ENCODE measurements at regions not wholly inside any gene's neighbourhood (a gene's known extent, or its start where the extent isn't known, plus 50 kb on each side); places are given as distances from the start of the nearest gene placed in this dataset.
"Not testable (repeated sequence)": the region's sequence is repeated elsewhere in the genome, so short reads cannot be mapped to it uniquely, and the experiment has no call there.

DNA sequence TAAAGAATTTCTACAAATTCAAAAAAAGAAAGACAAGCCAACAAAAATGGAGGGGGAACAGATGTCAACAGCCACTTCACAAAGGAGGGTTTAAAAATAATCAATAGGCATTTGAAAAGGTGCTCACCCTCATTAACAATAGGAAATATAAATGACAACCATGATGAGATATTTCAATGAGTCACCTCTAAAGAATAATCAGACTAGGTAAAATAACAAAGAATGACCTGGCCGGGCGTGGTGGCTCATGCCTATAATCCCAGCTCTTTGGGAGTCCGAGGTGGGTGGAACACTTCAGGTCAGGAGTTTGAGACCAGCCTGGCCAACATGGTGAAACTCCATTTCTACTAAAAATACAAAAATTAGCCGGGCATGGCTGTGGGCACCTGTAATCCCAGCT, 133.6 kb downstream of the KCNE4 start:
- Histone ChIP-seq H3K27me3 (no peaks in the 10 kb centered on the region), H3K36me3 (ENCODE audit: low read depth, missing control alignments) (no peaks in the 10 kb centered on the region), H3K9me3 (no peaks in the 10 kb centered on the region), H3K27ac (no peak overlapping the region), H3K4me1 (no peaks in the 10 kb centered on the region), H3K4me3 (no peak overlapping the region)
- 92 to 93% methylated on average over 4 of the region's 4 CpGs for WGBS, 2 donors
- TF ChIP-seq, protein P1, sequence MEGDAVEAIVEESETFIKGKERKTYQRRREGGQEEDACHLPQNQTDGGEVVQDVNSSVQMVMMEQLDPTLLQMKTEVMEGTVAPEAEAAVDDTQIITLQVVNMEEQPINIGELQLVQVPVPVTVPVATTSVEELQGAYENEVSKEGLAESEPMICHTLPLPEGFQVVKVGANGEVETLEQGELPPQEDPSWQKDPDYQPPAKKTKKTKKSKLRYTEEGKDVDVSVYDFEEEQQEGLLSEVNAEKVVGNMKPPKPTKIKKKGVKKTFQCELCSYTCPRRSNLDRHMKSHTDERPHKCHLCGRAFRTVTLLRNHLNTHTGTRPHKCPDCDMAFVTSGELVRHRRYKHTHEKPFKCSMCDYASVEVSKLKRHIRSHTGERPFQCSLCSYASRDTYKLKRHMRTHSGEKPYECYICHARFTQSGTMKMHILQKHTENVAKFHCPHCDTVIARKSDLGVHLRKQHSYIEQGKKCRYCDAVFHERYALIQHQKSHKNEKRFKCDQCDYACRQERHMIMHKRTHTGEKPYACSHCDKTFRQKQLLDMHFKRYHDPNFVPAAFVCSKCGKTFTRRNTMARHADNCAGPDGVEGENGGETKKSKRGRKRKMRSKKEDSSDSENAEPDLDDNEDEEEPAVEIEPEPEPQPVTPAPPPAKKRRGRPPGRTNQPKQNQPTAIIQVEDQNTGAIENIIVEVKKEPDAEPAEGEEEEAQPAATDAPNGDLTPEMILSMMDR (IDR thresholded peaks at IDR 0.05): no peak
- no peak for TF ChIP-seq POLR2A (IDR thresholded peaks at IDR 0.05)
- intact Hi-C loops (cut with DNase I; ENCODE audit: low total_unique reads): no loop called here
- DNase-seq: no peak

DNA sequence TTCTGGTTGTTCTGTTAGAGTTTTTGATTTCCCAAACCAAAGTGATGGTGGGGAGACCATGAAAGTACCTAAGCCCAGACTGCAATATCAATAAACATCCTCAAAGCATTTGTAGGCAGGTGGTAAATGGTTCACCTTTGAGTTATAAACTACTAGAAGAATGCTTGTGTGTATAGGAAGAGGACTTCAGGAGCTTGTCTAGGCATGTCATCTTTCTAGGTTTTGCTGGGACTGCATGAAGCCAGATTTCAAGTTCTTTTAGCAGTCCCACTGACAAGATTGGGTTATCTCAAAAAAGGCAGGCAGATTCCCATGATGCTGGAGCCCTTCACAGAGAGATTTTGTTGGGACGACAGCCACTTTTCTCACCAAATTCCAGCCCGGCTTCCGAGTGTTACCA, 135.3 kb downstream of the KCNE4 start:
- Histone ChIP-seq H3K27me3 (no peaks in the 10 kb centered on the region), H3K9me3 (no peaks in the 10 kb centered on the region), H3K4me1 (no peaks in the 10 kb centered on the region), H3K27ac (no peak overlapping the region), H3K36me3 (ENCODE audit: low read depth, missing control alignments) (no peaks in the 10 kb centered on the region), H3K4me3 (no peak overlapping the region)
- TF ChIP-seq, protein P1 (IDR thresholded peaks at IDR 0.05): no peak
- no peak for TF ChIP-seq POLR2A (IDR thresholded peaks at IDR 0.05)
- WGBS, 2 donors: 89 to 100% methylated on average over 3 of the region's 3 CpGs
- DNase-seq: no peak
- intact Hi-C loops (cut with DNase I; ENCODE audit: low total_unique reads): no loop called here

DNA sequence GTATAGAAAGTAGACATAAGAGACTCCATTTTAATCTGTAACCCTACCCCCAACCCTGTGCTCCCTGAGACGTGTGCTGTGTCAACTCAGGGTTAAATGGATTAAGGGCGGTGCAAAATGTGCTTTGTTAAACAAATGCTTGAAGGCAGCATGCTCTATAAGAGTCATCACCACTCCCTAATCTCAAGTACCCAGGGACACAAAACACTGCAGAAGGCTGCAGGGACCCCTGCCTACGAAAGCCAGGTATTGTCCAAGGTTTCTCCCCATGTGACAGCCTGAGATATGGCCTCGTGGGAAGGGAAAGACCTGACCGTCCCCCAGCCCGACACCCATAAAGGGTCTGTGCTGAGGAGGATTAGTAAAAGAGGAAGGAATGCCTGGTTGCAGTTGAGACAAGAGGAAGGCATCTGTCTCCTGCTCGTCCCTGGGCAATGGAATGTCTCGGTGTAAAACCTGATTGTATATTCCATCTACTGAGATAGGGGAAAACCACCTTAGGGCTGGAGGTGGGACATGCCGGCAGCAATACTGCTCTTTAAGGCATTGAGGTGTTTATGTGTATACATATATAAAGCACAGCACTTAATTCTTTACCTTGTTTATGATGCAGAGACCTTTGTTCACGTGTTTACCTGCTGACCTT, 138.7 kb downstream of the KCNE4 start:
- WGBS, 2 donors: 75 to 77% methylated on average over 10 of the region's 10 CpGs
- DNase-seq; H3K9me3 ChIP-seq; H3K27ac ChIP-seq; H3K27me3 ChIP-seq; intact Hi-C loops (cut with DNase I; ENCODE audit: low total_unique reads); H3K4me1 ChIP-seq; H3K36me3 ChIP-seq (ENCODE audit: low read depth, missing control alignments); H3K4me3 ChIP-seq: not testable (repeated sequence)

DNA sequence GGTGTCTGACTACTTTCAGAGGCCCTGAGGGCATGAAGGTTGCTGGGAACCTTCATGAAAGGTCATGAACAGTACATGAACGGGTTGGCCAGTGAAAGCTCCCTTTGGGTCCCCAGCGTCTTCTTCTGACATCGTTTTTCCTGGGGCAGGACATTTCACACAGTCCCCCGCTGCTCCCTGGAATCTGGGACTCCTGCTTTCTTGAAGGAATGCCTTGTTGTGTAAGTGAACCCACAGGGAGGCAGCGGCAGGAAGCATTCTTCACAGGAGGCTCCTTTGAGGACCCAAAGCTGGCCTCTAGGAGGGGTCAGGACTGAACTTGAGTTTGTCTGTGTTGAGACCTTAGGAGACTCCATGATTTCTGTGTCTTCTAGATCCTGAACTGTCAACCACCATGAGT, 144.3 kb downstream of the KCNE4 start:
- TF ChIP-seq POLR2A (IDR thresholded peaks at IDR 0.05): no peak
- TF ChIP-seq, protein P1 (IDR thresholded peaks at IDR 0.05): no peak

DNA sequence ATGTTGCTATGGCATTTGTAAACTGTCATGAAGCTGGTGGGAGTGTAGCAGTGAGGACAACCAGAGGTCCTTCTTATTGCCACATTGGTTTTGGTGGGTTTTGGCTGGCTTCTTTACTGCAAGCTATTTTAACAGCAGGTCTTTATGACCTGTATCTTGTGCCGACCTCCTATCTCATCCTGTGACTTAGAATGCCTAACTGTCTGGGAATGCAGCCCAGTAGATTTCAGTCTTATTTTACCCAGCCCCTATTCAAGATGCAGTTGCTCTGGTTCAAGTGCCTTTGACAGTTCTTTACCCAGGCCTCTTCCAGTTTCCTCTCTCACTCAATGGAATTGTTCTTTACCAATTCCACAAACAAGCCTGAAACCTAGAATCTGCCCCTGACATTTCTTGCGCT, 145.1 kb downstream of the KCNE4 start:
- no peaks in the 10 kb centered on the region for H3K9me3 ChIP-seq
- H3K27ac ChIP-seq: no peak overlapping the region
- intact Hi-C loops (cut with DNase I; ENCODE audit: low total_unique reads): no loop called here
- 59 to 83% methylated on average over 2 of the region's 2 CpGs for WGBS, 2 donors
- H3K36me3 ChIP-seq (ENCODE audit: low read depth, missing control alignments): no peaks in the 10 kb centered on the region
- H3K27me3 ChIP-seq: no peaks in the 10 kb centered on the region
- DNase-seq: no peak
- TF ChIP-seq POLR2A (IDR thresholded peaks at IDR 0.05): no peak
- TF ChIP-seq, protein P1 (IDR thresholded peaks at IDR 0.05): no peak
- no peak overlapping the region for H3K4me3 ChIP-seq
- no peaks in the 10 kb centered on the region for H3K4me1 ChIP-seq

More for the DNA sequence above, 144.3 kb downstream of the KCNE4 start:
- 84 to 85% methylated on average over 5 of the region's 5 CpGs for WGBS, 2 donors
- H3K9me3 ChIP-seq: no peaks in the 10 kb centered on the region
- intact Hi-C loops (cut with DNase I; ENCODE audit: low total_unique reads): no loop called here
- H3K4me1 ChIP-seq: no peaks in the 10 kb centered on the region
- no peaks in the 10 kb centered on the region for H3K27me3 ChIP-seq
- no peak for DNase-seq
- no peak overlapping the region for H3K4me3 ChIP-seq
- H3K36me3 ChIP-seq (ENCODE audit: low read depth, missing control alignments): no peaks in the 10 kb centered on the region
- no peak overlapping the region for H3K27ac ChIP-seq
